Mesenchymal stem cell (in vitro differentiated cells and primary cell): ENCODE measurements at regions not wholly inside any gene's neighbourhood (a gene's known extent, or its start where the extent isn't known, plus 50 kb on each side); places are given as distances from the start of the nearest gene placed in this dataset.

Source experiments
- DNase-seq: peaks from one replicate; pipeline ENCODE4 v3.0.0-alpha.2; 2013
- H2AFZ ChIP-seq: one replicate; pipeline ENCODE4 v1.6.1; 2013; ENCODE audit warnings: low read depth, mild to moderate bottlenecking, control low read depth, inconsistent platforms, low read length, moderate library complexity
- H2AK5ac ChIP-seq: 2 replicates; pipeline ENCODE4 v1.6.1; 2013; ENCODE audit warnings: low read length, moderate library complexity, mild to moderate bottlenecking, inconsistent platforms; ENCODE audit not compliant: severe bottlenecking
- H2BK120ac ChIP-seq: one replicate; pipeline ENCODE4 v1.6.1; 2013; ENCODE audit warnings: low read depth, mild to moderate bottlenecking, inconsistent platforms, low read length, moderate library complexity
- H2BK12ac ChIP-seq, 2 experiments: one replicate each; pipeline ENCODE4 v1.6.1; 2013; ENCODE audit warnings: inconsistent platforms in 2 of 2, low read length in 2 of 2, mild to moderate bottlenecking in 2 of 2, moderate library complexity in 2 of 2, control low read depth in 1 of 2
- H2BK15ac ChIP-seq: one replicate; pipeline ENCODE4 v1.6.1; 2013; ENCODE audit warnings: mild to moderate bottlenecking, low read depth, inconsistent platforms; ENCODE audit not compliant: poor library complexity, severe bottlenecking
- H2BK5ac ChIP-seq: 2 replicates; pipeline ENCODE4 v1.6.1; 2013; ENCODE audit warnings: low read depth, mild to moderate bottlenecking, low read length, control low read depth, inconsistent platforms; ENCODE audit not compliant: poor library complexity, severe bottlenecking
- H3K14ac ChIP-seq, 2 experiments: one replicate each; pipeline ENCODE4 v1.6.1; 2013; ENCODE audit warnings: inconsistent platforms in 2 of 2, low read length in 2 of 2, control low read depth in 1 of 2, mild to moderate bottlenecking in 1 of 2, moderate library complexity in 1 of 2
- H3K18ac ChIP-seq, 2 experiments: one replicate each; pipeline ENCODE4 v1.6.1; 2013; ENCODE audit warnings: inconsistent platforms in 2 of 2, low read length in 2 of 2, control low read depth in 1 of 2, low read depth in 1 of 2, mild to moderate bottlenecking in 1 of 2
- H3K23ac ChIP-seq, 2 experiments: one replicate each; pipeline ENCODE4 v1.6.1; 2013; ENCODE audit warnings: inconsistent platforms in 2 of 2, low read length in 2 of 2, mild to moderate bottlenecking in 2 of 2, moderate library complexity in 2 of 2, control low read depth in 1 of 2
- H3K27ac ChIP-seq: 2 replicates; pipeline ENCODE4 v1.5.1; 2013; ENCODE audit warnings: mild to moderate bottlenecking, moderate library complexity, low read length, control low read depth, inconsistent platforms; ENCODE audit not compliant: poor library complexity, severe bottlenecking
- H3K27me3 ChIP-seq, 2 experiments: 2 replicates each; pipeline versions ENCODE4 v1.6.1 to v1.7.0; 2013; ENCODE audit warnings: low read length in 2 of 2, mild to moderate bottlenecking in 2 of 2, moderate library complexity in 2 of 2, control low read depth in 1 of 2, inconsistent platforms in 1 of 2; ENCODE audit not compliant: control insufficient read depth in 1 of 2, insufficient read depth in 1 of 2
- H3K36me3 ChIP-seq, 2 experiments: 2 replicates each; pipeline versions ENCODE4 v1.6.1 to v1.7.0; 2013; ENCODE audit warnings: low read length in 2 of 2, control low read depth in 1 of 2, inconsistent platforms in 1 of 2, low read depth in 1 of 2, mild to moderate bottlenecking in 1 of 2; ENCODE audit not compliant: insufficient read depth in 2 of 2, control insufficient read depth in 1 of 2
- H3K4ac ChIP-seq, 2 experiments: one replicate each; pipeline ENCODE4 v1.6.1; 2013; ENCODE audit warnings: inconsistent platforms in 2 of 2, low read length in 2 of 2, mild to moderate bottlenecking in 2 of 2, moderate library complexity in 2 of 2, control low read depth in 1 of 2, low read depth in 1 of 2
- H3K4me1 ChIP-seq: 2 replicates; pipeline ENCODE4 v1.6.1; 2013; ENCODE audit warnings: low read depth, low read length, control low read depth; ENCODE audit not compliant: control insufficient read depth, insufficient read depth
- H3K4me2 ChIP-seq: 2 replicates; pipeline ENCODE4 v1.6.1; 2013; ENCODE audit warnings: low read length, mild to moderate bottlenecking, inconsistent platforms; ENCODE audit not compliant: poor library complexity, severe bottlenecking
- H3K4me3 ChIP-seq, 2 experiments: 2 replicates each; pipeline versions ENCODE4 v1.5.1 to v1.7.0; 2013; ENCODE audit warnings: low read length in 2 of 2, mild to moderate bottlenecking in 2 of 2, control low read depth in 1 of 2, low read depth in 1 of 2; ENCODE audit not compliant: insufficient read depth in 1 of 2
- H3K79me1 ChIP-seq: replicated peaks from 2 replicates; pipeline ENCODE4 v1.6.1; 2013; ENCODE audit warnings: mild to moderate bottlenecking, control low read depth, low read length, inconsistent platforms; ENCODE audit not compliant: poor library complexity, severe bottlenecking
- H3K9ac ChIP-seq: 2 replicates; pipeline ENCODE4 v1.7.0; 2013; ENCODE audit warnings: mild to moderate bottlenecking, low read length, moderate library complexity
- H3K9me3 ChIP-seq: 2 replicates; pipeline ENCODE4 v1.7.0; 2013; ENCODE audit warnings: mild to moderate bottlenecking, low read length; ENCODE audit not compliant: control insufficient read depth
- H4K8ac ChIP-seq: one replicate; pipeline ENCODE4 v1.6.1; 2013; ENCODE audit warnings: inconsistent platforms, mild to moderate bottlenecking, low read length, moderate library complexity
- H4K91ac ChIP-seq: one replicate; pipeline ENCODE4 v1.6.1; 2013; ENCODE audit warnings: mild to moderate bottlenecking, low read length, inconsistent platforms
- WGBS: methylation state at CpG from one replicate; pipeline ENCODE4 v1.1.7; 2013; ENCODE audit warnings: mixed read lengths; 5-methylcytosine and 5-hydroxymethylcytosine counted together

- no peak overlapping the region for H2AK5ac ChIP-seq
- no peak overlapping the region for H3K27ac ChIP-seq
- no peaks in the 10 kb centered on the region for H3K27me3 ChIP-seq
- H3K23ac ChIP-seq, result no peak overlapping the region
- H3K9ac ChIP-seq, result no peak overlapping the region
- H3K4me1 ChIP-seq, result no peaks in the 10 kb centered on the region
- H2BK5ac ChIP-seq, result no peak overlapping the region
- H3K4ac ChIP-seq, result no peak overlapping the region
- H2BK15ac ChIP-seq, result no peak overlapping the region
- no peaks in the 10 kb centered on the region for H3K79me1 ChIP-seq
- peaks cover 4% of the 10 kb centered on the region for H3K9me3 ChIP-seq
- H2BK120ac ChIP-seq, result no peak overlapping the region
- H2AFZ ChIP-seq, result no peak overlapping the region
- DNase-seq, result no peak
- no peaks in the 10 kb centered on the region for H3K36me3 ChIP-seq
- no peak overlapping the region for H4K8ac ChIP-seq
- no peak overlapping the region for H3K4me2 ChIP-seq
- no peak overlapping the region for H3K18ac ChIP-seq
- H3K4me3 ChIP-seq, result no peak overlapping the region
- H2BK12ac ChIP-seq, result no peak overlapping the region
- H4K91ac ChIP-seq, result no peak overlapping the region
- H3K14ac ChIP-seq, result no peak overlapping the region
Observed at GRCh38 chr6:121020656-121021055, 313.6 kb downstream of the TBC1D32 start.

DNA sequence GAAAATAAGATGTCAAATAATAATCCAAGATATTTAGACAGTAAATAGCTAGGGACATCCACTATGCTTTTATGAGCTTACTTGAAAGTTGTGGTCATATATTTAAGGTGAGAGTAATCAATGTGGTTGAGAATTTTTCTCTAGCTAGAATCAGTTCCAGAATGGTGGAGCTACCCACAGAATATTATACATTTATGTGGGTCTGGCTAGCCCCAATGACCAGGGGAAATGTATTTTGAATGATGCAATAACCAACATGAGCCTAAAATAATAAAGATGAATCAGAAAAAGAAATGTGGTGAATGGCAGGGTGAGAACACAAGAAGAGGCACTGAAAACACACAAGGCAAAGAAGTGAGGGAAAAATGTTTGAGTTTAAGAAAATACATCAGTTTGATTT, 325.7 kb downstream of the TBC1D32 start:
- Histone ChIP-seq H3K4ac (no peak overlapping the region), H3K27me3 (no peaks in the 10 kb centered on the region), H2BK120ac (no peak overlapping the region), H3K4me2 (no peak overlapping the region), H2AFZ (no peak overlapping the region), H3K14ac (no peak overlapping the region), H2BK5ac (no peak overlapping the region), H2AK5ac (no peak overlapping the region), H3K9me3 (peaks cover 10% of the 10 kb centered on the region), H3K18ac (no peak overlapping the region), H4K8ac (no peak overlapping the region), H4K91ac (no peak overlapping the region), H3K36me3 (no peaks in the 10 kb centered on the region), H2BK12ac (no peak overlapping the region), H3K23ac (no peak overlapping the region), H3K9ac (no peak overlapping the region), H3K4me1 (no peaks in the 10 kb centered on the region), H3K4me3 (no peak overlapping the region), H2BK15ac (no peak overlapping the region), H3K79me1 (no peaks in the 10 kb centered on the region), H3K27ac (no peak overlapping the region)
- no peak for DNase-seq

DNA sequence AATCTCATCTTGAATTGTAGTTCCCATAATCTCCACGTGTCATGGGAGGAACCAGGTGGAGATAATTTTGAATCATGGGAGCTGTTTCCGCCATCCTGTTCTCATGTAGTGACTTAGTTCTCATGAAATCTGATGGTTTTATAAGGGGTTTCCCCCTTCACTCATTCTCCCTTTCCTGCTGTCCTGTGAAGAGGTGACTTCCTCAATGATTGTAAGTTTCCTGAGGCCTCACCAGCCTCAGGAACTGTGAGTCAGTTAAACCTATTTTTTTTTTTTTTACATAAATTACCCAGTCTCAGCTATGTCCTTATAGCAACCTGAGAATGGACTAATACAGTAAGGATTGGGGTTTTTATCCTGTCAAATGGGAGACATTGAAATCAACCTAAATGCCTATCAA, 328.3 kb downstream of the TBC1D32 start:
- no peaks in the 10 kb centered on the region for H3K4me1 ChIP-seq
- no peak overlapping the region for H2AFZ ChIP-seq
- H2BK12ac ChIP-seq, result no peak overlapping the region
- H2BK120ac ChIP-seq, result no peak overlapping the region
- H3K27ac ChIP-seq, result no peak overlapping the region
- H2BK15ac ChIP-seq, result no peak overlapping the region
- H3K14ac ChIP-seq, result no peak overlapping the region
- no peak overlapping the region for H3K4me2 ChIP-seq
- no peak overlapping the region for H3K9ac ChIP-seq
- H3K9me3 ChIP-seq, result peaks cover 22% of the 10 kb centered on the region
- H3K18ac ChIP-seq, result no peak overlapping the region
- DNase-seq, result no peak
- no peaks in the 10 kb centered on the region for H3K27me3 ChIP-seq
- no peak overlapping the region for H3K4me3 ChIP-seq
- no peak overlapping the region for H4K91ac ChIP-seq
- H3K79me1 ChIP-seq, result no peaks in the 10 kb centered on the region
- H2AK5ac ChIP-seq, result no peak overlapping the region
- WGBS, result 52% methylated on average over 2 of the region's 2 CpGs
- no peak overlapping the region for H4K8ac ChIP-seq
- H3K36me3 ChIP-seq, result no peaks in the 10 kb centered on the region
- no peak overlapping the region for H3K4ac ChIP-seq
- no peak overlapping the region for H3K23ac ChIP-seq
- no peak overlapping the region for H2BK5ac ChIP-seq

- H2BK120ac ChIP-seq, result no peak overlapping the region
- 77% methylated on average over 5 of the region's 5 CpGs for WGBS
- H3K4ac ChIP-seq, result no peak overlapping the region
- H3K4me2 ChIP-seq, result no peak overlapping the region
- H2AFZ ChIP-seq, result no peak overlapping the region
- no peak overlapping the region for H2BK15ac ChIP-seq
- H2BK12ac ChIP-seq, result no peak overlapping the region
- H3K36me3 ChIP-seq, result no peaks in the 10 kb centered on the region
- no peaks in the 10 kb centered on the region for H3K27me3 ChIP-seq
- H4K91ac ChIP-seq, result no peak overlapping the region
- H2BK5ac ChIP-seq, result no peak overlapping the region
- H3K14ac ChIP-seq, result no peak overlapping the region
- H4K8ac ChIP-seq, result no peak overlapping the region
- no peak overlapping the region for H2AK5ac ChIP-seq
- H3K4me3 ChIP-seq, result no peak overlapping the region
- no peak overlapping the region for H3K18ac ChIP-seq
- H3K23ac ChIP-seq, result no peak overlapping the region
- H3K27ac ChIP-seq, result no peak overlapping the region
- no peaks in the 10 kb centered on the region for H3K4me1 ChIP-seq
- no peak for DNase-seq
- no peak overlapping the region for H3K9ac ChIP-seq
- H3K9me3 ChIP-seq, result peaks cover 27% of the 10 kb centered on the region
- no peaks in the 10 kb centered on the region for H3K79me1 ChIP-seq
Observed at GRCh38 chr6:121000381-121000780, 333.9 kb downstream of the TBC1D32 start.
